ENCODE measurements at regions not wholly inside any gene's neighbourhood (a gene's known extent, or its start where the extent isn't known, plus 50 kb on each side); places are given as distances from the start of the nearest gene placed in this dataset.

- TF ChIP-seq, protein P1, sequence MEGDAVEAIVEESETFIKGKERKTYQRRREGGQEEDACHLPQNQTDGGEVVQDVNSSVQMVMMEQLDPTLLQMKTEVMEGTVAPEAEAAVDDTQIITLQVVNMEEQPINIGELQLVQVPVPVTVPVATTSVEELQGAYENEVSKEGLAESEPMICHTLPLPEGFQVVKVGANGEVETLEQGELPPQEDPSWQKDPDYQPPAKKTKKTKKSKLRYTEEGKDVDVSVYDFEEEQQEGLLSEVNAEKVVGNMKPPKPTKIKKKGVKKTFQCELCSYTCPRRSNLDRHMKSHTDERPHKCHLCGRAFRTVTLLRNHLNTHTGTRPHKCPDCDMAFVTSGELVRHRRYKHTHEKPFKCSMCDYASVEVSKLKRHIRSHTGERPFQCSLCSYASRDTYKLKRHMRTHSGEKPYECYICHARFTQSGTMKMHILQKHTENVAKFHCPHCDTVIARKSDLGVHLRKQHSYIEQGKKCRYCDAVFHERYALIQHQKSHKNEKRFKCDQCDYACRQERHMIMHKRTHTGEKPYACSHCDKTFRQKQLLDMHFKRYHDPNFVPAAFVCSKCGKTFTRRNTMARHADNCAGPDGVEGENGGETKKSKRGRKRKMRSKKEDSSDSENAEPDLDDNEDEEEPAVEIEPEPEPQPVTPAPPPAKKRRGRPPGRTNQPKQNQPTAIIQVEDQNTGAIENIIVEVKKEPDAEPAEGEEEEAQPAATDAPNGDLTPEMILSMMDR (IDR thresholded peaks at IDR 0.05; ENCODE audit: low read depth, low read length, poor library complexity, severe bottlenecking) = no peak
- no peak for TF ChIP-seq EZH2phosphoT487 (IDR thresholded peaks at IDR 0.05; ENCODE audit: borderline replicate concordance, low read length)
Observed at GRCh38 chr14:26382901-26383685, 214.7 kb downstream of the NOVA1 start.

Measured in DOHH2 (cell line).